ENCODE measurements at regions not wholly inside any gene's neighbourhood (a gene's known extent, or its start where the extent isn't known, plus 50 kb on each side); places are given as distances from the start of the nearest gene placed in this dataset.
A peak's percentile ranks its signal among the peaks of the same experiment; 100 is the strongest.

- Histone ChIP-seq H3K9me3 (replicated peaks in 1 of 3) (no peaks in the 10 kb centered on the region), H3K27ac (no peak overlapping the region), H3K36me3 (replicated peaks in 1 of 2) (no peaks in the 10 kb centered on the region), H3K27me3 (no peaks in the 10 kb centered on the region), H3K4me1 (replicated peaks in 1 of 2) (no peaks in the 10 kb centered on the region), H3K4me3 (no peak overlapping the region)
- TF ChIP-seq CTCF (IDR thresholded peaks at IDR 0.05) (no peak), POLR2A (IDR thresholded peaks at IDR 0.05) (no peak)
- intact Hi-C loops (cut with DNase I): no loop called here
- DNase-seq: no peak
- 63 to 100% (median 68%) methylated on average over 1 of the region's 1 CpG for WGBS, 4 donors
These were observed 272.3 kb downstream of the SEMA3D start for GRCh38 chr7:84914598-84914997.

- H3K4me1 ChIP-seq (replicated peaks in 1 of 2): no peaks in the 10 kb centered on the region
- H3K27me3 ChIP-seq: no peaks in the 10 kb centered on the region
- no peaks in the 10 kb centered on the region for H3K36me3 ChIP-seq (replicated peaks in 1 of 2)
- H3K27ac ChIP-seq: no peak overlapping the region
- TF ChIP-seq CTCF (IDR thresholded peaks at IDR 0.05) (no peak), POLR2A (IDR thresholded peaks at IDR 0.05) (no peak)
- H3K4me3 ChIP-seq: peak overlapping the region in 1 of 4 donors; percentile 33
- intact Hi-C loops (cut with DNase I): no loop called here
- no peak for DNase-seq
- no peaks in the 10 kb centered on the region for H3K9me3 ChIP-seq (replicated peaks in 1 of 3)
These were observed 273.1 kb downstream of the SEMA3D start for GRCh38 chr7:84913731-84914130.

- Histone ChIP-seq H3K27me3 (no peaks in the 10 kb centered on the region), H3K9me3 (replicated peaks in 1 of 3) (no peaks in the 10 kb centered on the region), H3K27ac (no peak overlapping the region), H3K4me1 (replicated peaks in 1 of 2) (no peaks in the 10 kb centered on the region), H3K4me3 (peak overlapping the region in 1 of 4 donors; percentile 33), H3K36me3 (replicated peaks in 1 of 2) (no peaks in the 10 kb centered on the region)
- no peak for TF ChIP-seq POLR2A (IDR thresholded peaks at IDR 0.05)
- WGBS, 4 donors: 62 to 72% (median 63%) methylated on average over 5 of the region's 5 CpGs
- intact Hi-C loops (cut with DNase I): no loop called here
- no peak for DNase-seq
These were observed 273.7 kb downstream of the SEMA3D start for GRCh38 chr7:84912993-84913635.

GRCh38 chr7:84912537-84912936 lies 274.3 kb downstream of the SEMA3D start:
- Histone ChIP-seq H3K4me3 (no peak overlapping the region), H3K4me1 (replicated peaks in 1 of 2) (no peaks in the 10 kb centered on the region), H3K9me3 (replicated peaks in 1 of 3) (no peaks in the 10 kb centered on the region), H3K27ac (no peak overlapping the region), H3K36me3 (replicated peaks in 1 of 2) (no peaks in the 10 kb centered on the region), H3K27me3 (no peaks in the 10 kb centered on the region)
- intact Hi-C loops (cut with DNase I): no loop called here
- DNase-seq: no peak
- TF ChIP-seq POLR2A (IDR thresholded peaks at IDR 0.05): no peak
- TF ChIP-seq CTCF (IDR thresholded peaks at IDR 0.05): no peak
- 92 to 94% (median 92%) methylated on average over 2 of the region's 2 CpGs for WGBS, 4 donors

- Histone ChIP-seq H3K4me1 (replicated peaks in 1 of 2) (no peaks in the 10 kb centered on the region), H3K9me3 (replicated peaks in 1 of 3) (no peaks in the 10 kb centered on the region), H3K27me3 (no peaks in the 10 kb centered on the region), H3K36me3 (replicated peaks in 1 of 2) (no peaks in the 10 kb centered on the region), H3K4me3 (no peak overlapping the region), H3K27ac (no peak overlapping the region)
- DNase-seq: no peak
- TF ChIP-seq CTCF (IDR thresholded peaks at IDR 0.05) (no peak), POLR2A (IDR thresholded peaks at IDR 0.05) (no peak)
- intact Hi-C loops (cut with DNase I): no loop called here
These were observed 274.8 kb downstream of the SEMA3D start for GRCh38 chr7:84912018-84912417.
